CD4-positive, alpha-beta T cell treated with Interleukin-1 beta for 1 hour (primary cell): ENCODE measurements at regions not wholly inside any gene's neighbourhood (a gene's known extent, or its start where the extent isn't known, plus 50 kb on each side); places are given as distances from the start of the nearest gene placed in this dataset.

ENCODE experiments used
- DNase-seq, 2 donors: peaks; one replicate each; pipeline ENCODE4 v3.0.0-alpha.2; 2020 to 2022

DNA sequence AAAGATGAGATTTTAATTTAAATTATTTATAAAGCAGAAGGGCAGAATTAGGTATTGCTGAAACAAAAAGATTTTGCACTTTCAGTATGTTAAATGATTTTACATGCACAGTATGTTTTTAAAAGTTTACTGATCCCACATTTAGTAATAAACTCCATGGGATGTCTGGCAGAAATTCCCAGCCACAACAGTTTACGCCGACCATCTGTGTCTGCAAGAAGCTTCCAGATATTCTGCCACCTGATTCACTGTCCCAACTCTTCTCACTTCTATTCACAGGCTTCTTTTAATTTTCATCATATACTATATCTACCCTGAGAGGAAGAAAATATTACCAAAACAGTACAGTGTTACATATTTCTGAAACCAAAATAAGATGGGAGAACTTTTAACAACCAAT lies 115.8 kb upstream of the IQCM start:
- no peak for DNase-seq

DNA sequence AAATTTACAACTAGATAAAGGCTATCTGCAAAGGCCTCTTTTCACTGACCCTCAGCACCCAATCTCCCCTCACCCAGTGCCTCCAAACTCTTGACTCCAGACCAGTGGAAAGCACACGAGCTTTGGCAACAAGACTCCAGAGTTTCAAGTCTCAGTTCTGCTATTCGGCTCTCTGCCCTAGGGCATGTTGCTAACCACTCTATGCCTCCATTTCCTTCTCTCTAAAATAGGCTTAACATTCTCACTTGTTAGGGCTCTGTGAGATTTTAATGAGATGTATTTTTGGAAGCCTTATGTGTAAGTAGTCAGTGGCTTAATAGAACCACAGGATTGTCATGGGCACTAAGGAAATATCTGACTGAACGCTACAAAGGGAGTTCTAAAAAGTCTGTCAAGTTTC lies 116.5 kb upstream of the IQCM start:
- DNase-seq: no peak

- DNase-seq: no peak
These were observed 117.5 kb upstream of the IQCM start for GRCh38 chr4:149933120-149933519.

GRCh38 chr4:149933883-149934282 lies 118.2 kb upstream of the IQCM start:
- DNase-seq: no peak

DNA sequence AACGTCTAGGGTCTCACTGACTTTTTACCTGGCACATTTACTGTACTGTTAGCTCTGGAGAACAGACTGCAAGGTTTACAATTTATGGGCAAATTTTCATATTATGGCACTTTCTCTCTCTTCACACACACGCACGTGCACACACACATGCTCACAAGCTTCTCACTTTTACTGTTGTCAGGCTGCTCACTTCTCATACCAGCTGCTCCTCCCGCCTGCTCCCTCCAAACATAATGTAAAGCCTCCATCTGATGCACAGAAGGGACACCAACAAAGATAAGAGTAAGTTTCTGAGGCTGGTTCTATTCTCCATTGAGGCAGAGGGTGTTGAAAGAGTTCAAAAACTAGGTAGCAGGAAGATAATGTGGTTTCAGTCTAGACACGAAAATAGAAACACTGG lies 128.9 kb upstream of the DCLK2 start:
- DNase-seq: no peak

GRCh38 chr4:149951152-149951900 lies 126.9 kb upstream of the DCLK2 start:
- no peak for DNase-seq

GRCh38 chr4:149952101-149952500 lies 126.1 kb upstream of the DCLK2 start:
- DNase-seq: no peak

DNA sequence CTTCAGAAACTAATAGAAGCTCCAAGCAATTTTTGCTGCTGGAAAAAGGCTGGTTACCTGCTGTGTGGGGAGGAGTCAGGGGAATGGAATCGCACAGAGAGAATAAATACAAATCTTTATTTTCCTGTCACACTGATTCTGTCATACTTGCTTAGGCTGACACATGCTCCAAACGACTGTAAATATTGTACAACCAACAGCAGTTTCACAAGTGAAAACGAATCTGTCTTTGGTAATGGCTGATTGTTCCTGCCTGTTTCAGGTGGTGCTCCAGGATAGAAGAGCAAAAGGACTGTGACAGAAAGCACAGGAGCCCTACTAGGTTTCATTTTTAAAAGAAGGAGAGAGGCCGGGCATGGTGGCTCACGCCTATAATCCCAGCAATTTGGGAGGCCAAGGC lies 125.5 kb upstream of the DCLK2 start:
- no peak for DNase-seq

- DNase-seq: no peak
These were observed 122.4 kb upstream of the DCLK2 start for GRCh38 chr4:149955780-149956390.

DNA sequence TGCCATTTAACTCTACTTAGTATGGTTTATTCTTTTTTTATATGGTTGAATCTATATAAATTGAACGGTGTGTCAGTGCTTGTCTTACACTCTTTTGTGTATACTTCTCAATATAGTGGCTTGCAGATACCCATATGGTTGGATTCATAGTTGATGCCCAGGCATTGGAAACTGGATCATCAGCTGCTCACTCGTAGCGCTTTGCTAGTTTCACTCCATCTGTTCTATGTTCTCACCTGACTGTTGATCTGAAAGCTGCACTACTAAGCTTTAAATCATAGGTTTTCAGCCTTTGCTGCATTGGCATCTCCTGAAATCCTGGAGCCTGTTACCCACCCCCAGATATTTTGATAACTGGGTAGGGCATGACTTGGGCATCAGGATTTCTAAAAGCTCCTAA lies 121.6 kb upstream of the DCLK2 start:
- DNase-seq: no peak

DNA sequence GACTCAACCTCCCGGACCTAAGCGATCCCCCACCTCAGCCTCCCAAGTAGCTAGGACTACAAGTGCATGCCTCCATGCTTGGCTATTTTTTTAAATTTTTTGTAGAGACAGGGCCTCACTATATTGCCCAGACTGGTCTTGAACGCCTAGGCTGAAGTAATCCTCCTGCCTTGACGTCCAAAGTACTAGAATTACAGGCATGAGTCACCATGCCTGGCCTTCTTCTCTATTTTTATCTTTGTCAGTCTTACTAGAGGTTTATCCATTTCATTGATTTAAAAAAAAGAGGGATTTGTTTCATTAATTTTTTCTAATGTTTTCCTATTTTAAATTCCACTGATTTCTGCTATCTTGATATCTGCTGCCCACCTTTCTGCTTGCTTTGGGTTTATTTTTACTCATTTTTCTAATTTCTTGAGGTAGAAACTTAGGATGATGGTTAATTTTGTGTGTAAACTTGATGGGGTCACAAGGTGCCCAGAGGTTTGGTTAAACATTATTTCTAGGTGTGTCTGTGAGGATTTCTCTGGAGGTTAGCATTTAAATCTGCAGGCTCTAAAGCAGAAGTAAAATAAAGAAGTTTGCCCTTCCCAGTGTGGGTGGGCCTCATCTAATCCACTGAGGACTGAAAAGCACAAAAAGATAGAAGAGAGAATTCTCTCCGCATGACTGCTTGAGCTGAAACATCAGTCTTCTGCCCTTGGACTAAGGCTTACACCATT lies 116.2 kb upstream of the DCLK2 start:
- no peak for DNase-seq

GRCh38 chr4:149964001-149964796 lies 114.0 kb upstream of the DCLK2 start:
- no peak for DNase-seq

- DNase-seq: no peak
These were observed 113.0 kb upstream of the DCLK2 start for GRCh38 chr4:149965206-149965605.

GRCh38 chr4:149972407-149972806 lies 105.8 kb upstream of the DCLK2 start:
- no peak for DNase-seq

GRCh38 chr4:149973181-149973580 lies 105.1 kb upstream of the DCLK2 start:
- DNase-seq: no peak

GRCh38 chr4:149975172-149975571 lies 103.1 kb upstream of the DCLK2 start:
- no peak for DNase-seq

GRCh38 chr4:149980121-149980682 lies 98.0 kb upstream of the DCLK2 start:
- DNase-seq: no peak

DNA sequence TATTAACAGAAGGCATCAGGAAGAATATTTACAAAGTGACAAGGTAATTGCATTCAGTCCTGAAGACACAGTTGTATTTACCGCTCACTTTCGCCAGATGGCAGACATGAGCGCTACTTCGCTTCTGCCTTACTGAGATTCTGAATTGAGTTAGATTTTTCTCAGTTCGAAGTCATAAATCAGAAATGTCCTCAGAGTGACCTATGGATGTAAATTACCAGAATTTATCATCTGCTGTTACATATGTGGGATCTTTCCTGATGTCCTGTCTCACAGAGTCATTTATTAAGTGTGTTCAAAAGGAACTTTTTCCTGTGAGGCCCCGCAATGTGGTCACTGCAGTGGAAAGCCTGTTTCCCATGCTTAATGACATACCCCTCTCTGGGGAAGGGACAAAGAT lies 97.3 kb upstream of the DCLK2 start:
- peak; percentile 20 to 49 for DNase-seq

DNA sequence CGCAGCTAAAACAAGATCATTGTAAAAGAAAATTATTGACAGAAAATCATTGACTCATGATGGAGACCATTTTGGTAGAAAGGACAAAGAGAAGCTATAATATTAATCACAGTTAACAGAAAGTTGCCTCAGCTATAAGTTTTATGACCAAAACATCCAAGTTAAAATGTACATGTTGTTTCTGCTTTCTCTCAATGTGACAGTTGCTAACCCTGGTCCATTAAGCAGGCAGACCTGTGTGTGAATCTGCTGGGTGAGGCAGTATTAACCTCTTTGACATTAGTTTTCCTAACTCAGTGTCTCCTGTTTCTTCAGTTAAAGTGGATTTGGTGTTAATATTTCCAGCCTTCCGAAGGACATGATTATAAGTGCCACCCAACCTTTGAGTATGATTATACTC lies 94.8 kb upstream of the DCLK2 start:
- no peak for DNase-seq

- no peak for DNase-seq
These were observed 94.3 kb upstream of the DCLK2 start for GRCh38 chr4:149983931-149984330.

DNA sequence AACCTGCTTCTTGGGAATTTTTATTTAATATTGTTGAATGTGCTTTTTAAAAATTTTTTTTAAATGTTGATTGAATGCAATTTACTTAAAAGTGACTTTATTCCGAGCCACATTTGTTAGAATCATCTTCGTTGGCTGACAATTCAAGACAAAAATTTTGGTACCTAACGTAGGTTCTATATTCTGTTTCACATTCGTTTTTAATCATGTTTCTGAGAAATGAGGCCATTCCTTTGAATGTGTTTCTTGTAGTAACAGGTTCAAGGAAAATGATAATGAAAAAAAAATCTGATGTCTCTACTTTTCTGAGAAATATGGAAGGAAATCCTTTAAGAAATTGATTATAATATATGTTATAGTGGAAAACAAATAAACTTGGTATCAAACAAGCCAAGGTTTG lies 92.3 kb upstream of the DCLK2 start:
- DNase-seq: no peak

GRCh38 chr4:149986917-149987316 lies 91.3 kb upstream of the DCLK2 start:
- DNase-seq: no peak
